ENCODE measurements at regions not wholly inside any gene's neighbourhood (a gene's known extent, or its start where the extent isn't known, plus 50 kb on each side); places are given as distances from the start of the nearest gene placed in this dataset.

- DNase-seq (ENCODE audit: insufficient read length) (no peak), FAIRE-seq (no peak)
- TF ChIP-seq POLR2AphosphoS5 (IDR thresholded peaks at IDR 0.05; ENCODE audit: low read depth, low read length) (no peak), TAF1 (IDR thresholded peaks at IDR 0.05; ENCODE audit: borderline replicate concordance, low read depth, low read length) (no peak), POLR2A (IDR thresholded peaks at IDR 0.05; ENCODE audit: low read depth, low read length) (no peak)
Measured at GRCh38 chr3:87136066-87136596, 91.0 kb upstream of the CHMP2B start.

- DNase-seq (ENCODE audit: insufficient read length) (no peak), FAIRE-seq (no peak)
- TF ChIP-seq POLR2A (IDR thresholded peaks at IDR 0.05; ENCODE audit: low read depth, low read length): no peak
- TF ChIP-seq POLR2AphosphoS5 (IDR thresholded peaks at IDR 0.05; ENCODE audit: low read depth, low read length): no peak
- no peak for TF ChIP-seq TAF1 (IDR thresholded peaks at IDR 0.05; ENCODE audit: borderline replicate concordance, low read depth, low read length)
Measured at GRCh38 chr3:87135412-87135811, 91.7 kb upstream of the CHMP2B start.

DNA sequence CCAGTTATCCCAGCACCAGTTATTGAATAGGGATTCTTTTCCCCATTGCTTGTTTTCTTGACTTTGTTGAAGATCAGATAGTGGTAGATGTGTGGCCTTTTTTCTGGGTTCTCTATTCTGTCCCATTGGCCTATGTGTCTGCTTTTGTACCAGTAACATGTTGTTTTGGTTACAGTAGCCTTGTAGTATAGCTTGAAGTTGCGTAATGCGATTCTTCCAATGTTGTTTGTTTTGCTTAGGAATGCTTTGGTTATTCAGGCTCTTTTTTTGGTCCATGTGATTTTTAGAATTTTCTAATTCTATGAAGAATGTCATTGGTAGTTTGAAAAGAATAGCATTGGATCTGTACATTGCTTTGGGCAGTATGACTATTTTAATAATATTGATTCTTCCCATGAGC lies 94.3 kb upstream of the CHMP2B start:
- DNase-seq (ENCODE audit: insufficient read length) (no peak), FAIRE-seq (peak; percentile 36)
- TF ChIP-seq TAF1 (IDR thresholded peaks at IDR 0.05; ENCODE audit: borderline replicate concordance, low read depth, low read length) (no peak), POLR2A (IDR thresholded peaks at IDR 0.05; ENCODE audit: low read depth, low read length) (no peak), POLR2AphosphoS5 (IDR thresholded peaks at IDR 0.05; ENCODE audit: low read depth, low read length) (no peak)

- TF ChIP-seq POLR2AphosphoS5 (IDR thresholded peaks at IDR 0.05; ENCODE audit: low read depth, low read length) (no peak), TAF1 (IDR thresholded peaks at IDR 0.05; ENCODE audit: borderline replicate concordance, low read depth, low read length) (no peak), POLR2A (IDR thresholded peaks at IDR 0.05; ENCODE audit: low read depth, low read length) (no peak)
- FAIRE-seq (no peak), DNase-seq (ENCODE audit: insufficient read length) (no peak)
Measured at GRCh38 chr3:87128006-87128405, 99.1 kb upstream of the CHMP2B start.

DNA sequence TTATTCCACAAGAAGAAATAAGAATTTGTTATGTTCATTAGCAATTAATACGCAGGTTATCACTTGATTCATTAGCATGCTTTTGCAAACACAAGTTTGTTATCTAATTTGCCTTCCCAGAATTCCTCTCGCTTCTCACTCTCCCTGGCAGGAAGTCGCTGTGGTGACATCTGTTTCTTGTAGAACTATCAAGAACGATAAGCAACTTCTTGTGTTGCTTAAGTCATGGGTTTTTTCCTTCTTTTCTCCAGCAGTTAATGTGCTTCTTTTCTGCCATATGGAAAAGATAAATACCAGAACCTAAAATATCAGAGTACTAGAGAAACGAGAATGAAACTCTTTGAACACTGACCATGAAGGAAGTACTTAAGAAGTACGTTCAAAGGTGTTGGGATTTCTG lies 99.8 kb upstream of the CHMP2B start:
- FAIRE-seq (no peak), DNase-seq (ENCODE audit: insufficient read length) (no peak)
- TF ChIP-seq POLR2A (IDR thresholded peaks at IDR 0.05; ENCODE audit: low read depth, low read length) (no peak), POLR2AphosphoS5 (IDR thresholded peaks at IDR 0.05; ENCODE audit: low read depth, low read length) (no peak), TAF1 (IDR thresholded peaks at IDR 0.05; ENCODE audit: borderline replicate concordance, low read depth, low read length) (no peak)

GRCh38 chr3:87126321-87126720 lies 100.8 kb upstream of the CHMP2B start:
- no peak for FAIRE-seq
- TF ChIP-seq POLR2A (IDR thresholded peaks at IDR 0.05; ENCODE audit: low read depth, low read length): no peak
- TF ChIP-seq POLR2AphosphoS5 (IDR thresholded peaks at IDR 0.05; ENCODE audit: low read depth, low read length): no peak
- no peak for TF ChIP-seq TAF1 (IDR thresholded peaks at IDR 0.05; ENCODE audit: borderline replicate concordance, low read depth, low read length)
- no peak for DNase-seq (ENCODE audit: insufficient read length)

- FAIRE-seq: no peak
- DNase-seq (ENCODE audit: insufficient read length): no peak
- TF ChIP-seq POLR2A (IDR thresholded peaks at IDR 0.05; ENCODE audit: low read depth, low read length): no peak
- TF ChIP-seq POLR2AphosphoS5 (IDR thresholded peaks at IDR 0.05; ENCODE audit: low read depth, low read length): no peak
- no peak for TF ChIP-seq TAF1 (IDR thresholded peaks at IDR 0.05; ENCODE audit: borderline replicate concordance, low read depth, low read length)
Measured at GRCh38 chr3:87125116-87125515, 102.0 kb upstream of the CHMP2B start.

- FAIRE-seq (no peak), DNase-seq (ENCODE audit: insufficient read length) (no peak)
- no peak for TF ChIP-seq POLR2AphosphoS5 (IDR thresholded peaks at IDR 0.05; ENCODE audit: low read depth, low read length)
- TF ChIP-seq TAF1 (IDR thresholded peaks at IDR 0.05; ENCODE audit: borderline replicate concordance, low read depth, low read length): no peak
- no peak for TF ChIP-seq POLR2A (IDR thresholded peaks at IDR 0.05; ENCODE audit: low read depth, low read length)
Measured at GRCh38 chr3:87122766-87123165, 104.3 kb upstream of the CHMP2B start.

- TF ChIP-seq TAF1 (IDR thresholded peaks at IDR 0.05; ENCODE audit: borderline replicate concordance, low read depth, low read length) (no peak), POLR2A (IDR thresholded peaks at IDR 0.05; ENCODE audit: low read depth, low read length) (no peak), POLR2AphosphoS5 (IDR thresholded peaks at IDR 0.05; ENCODE audit: low read depth, low read length) (no peak)
- DNase-seq (ENCODE audit: insufficient read length) (no peak), FAIRE-seq (no peak)
Measured at GRCh38 chr3:87121856-87122255, 105.3 kb upstream of the CHMP2B start.

GRCh38 chr3:87120881-87121280 lies 106.2 kb upstream of the CHMP2B start:
- DNase-seq (ENCODE audit: insufficient read length) (no peak), FAIRE-seq (no peak)
- TF ChIP-seq TAF1 (IDR thresholded peaks at IDR 0.05; ENCODE audit: borderline replicate concordance, low read depth, low read length): no peak
- TF ChIP-seq POLR2A (IDR thresholded peaks at IDR 0.05; ENCODE audit: low read depth, low read length): no peak
- TF ChIP-seq POLR2AphosphoS5 (IDR thresholded peaks at IDR 0.05; ENCODE audit: low read depth, low read length): no peak

- DNase-seq (ENCODE audit: insufficient read length) (no peak), FAIRE-seq (no peak)
- TF ChIP-seq POLR2AphosphoS5 (IDR thresholded peaks at IDR 0.05; ENCODE audit: low read depth, low read length) (no peak), POLR2A (IDR thresholded peaks at IDR 0.05; ENCODE audit: low read depth, low read length) (no peak), TAF1 (IDR thresholded peaks at IDR 0.05; ENCODE audit: borderline replicate concordance, low read depth, low read length) (no peak)
Measured at GRCh38 chr3:87120236-87120635, 106.9 kb upstream of the CHMP2B start.

- TF ChIP-seq TAF1 (IDR thresholded peaks at IDR 0.05; ENCODE audit: borderline replicate concordance, low read depth, low read length) (no peak), POLR2AphosphoS5 (IDR thresholded peaks at IDR 0.05; ENCODE audit: low read depth, low read length) (no peak), POLR2A (IDR thresholded peaks at IDR 0.05; ENCODE audit: low read depth, low read length) (no peak)
- FAIRE-seq (no peak), DNase-seq (ENCODE audit: insufficient read length) (no peak)
Measured at GRCh38 chr3:87109465-87109864, 117.6 kb upstream of the CHMP2B start.
